ENCODE measurements at regions not wholly inside any gene's neighbourhood (a gene's known extent, or its start where the extent isn't known, plus 50 kb on each side); places are given as distances from the start of the nearest gene placed in this dataset.
A peak's percentile ranks its signal among the peaks of the same experiment; 100 is the strongest.

DNA sequence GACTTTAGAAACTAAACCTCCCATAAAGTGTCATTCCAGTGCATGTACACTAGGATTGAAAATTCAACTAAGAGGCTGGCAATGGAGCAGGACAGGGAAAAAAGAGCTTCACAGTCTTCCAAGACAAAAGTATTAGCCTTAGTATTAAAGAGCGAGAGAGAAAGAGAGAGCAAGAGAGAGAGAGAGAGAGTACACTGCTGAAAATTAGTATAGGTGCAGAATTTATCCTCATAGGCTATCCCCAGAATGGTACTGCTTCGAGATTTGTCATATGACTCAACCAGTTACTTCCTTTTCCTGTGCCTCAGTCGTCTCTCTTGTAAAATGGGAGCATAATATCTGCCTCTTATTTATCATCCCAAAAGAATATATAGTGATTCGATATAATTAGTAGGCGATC is 543.2 kb upstream of the JARID2 start:
- Mint-ChIP-seq H3K36me3 (ENCODE audit: unreplicated experiment) (no peaks in the 10 kb centered on the region), H3K9me3 (ENCODE audit: unreplicated experiment) (no peaks in the 10 kb centered on the region), H3K4me3 (ENCODE audit: unreplicated experiment) (no peak overlapping the region), H3K4me1 (ENCODE audit: unreplicated experiment) (peaks cover 57% of the 10 kb centered on the region), H3K27ac (ENCODE audit: unreplicated experiment) (no peak overlapping the region), H3K27me3 (ENCODE audit: unreplicated experiment) (no peaks in the 10 kb centered on the region)
- TF ChIP-seq, protein P1, sequence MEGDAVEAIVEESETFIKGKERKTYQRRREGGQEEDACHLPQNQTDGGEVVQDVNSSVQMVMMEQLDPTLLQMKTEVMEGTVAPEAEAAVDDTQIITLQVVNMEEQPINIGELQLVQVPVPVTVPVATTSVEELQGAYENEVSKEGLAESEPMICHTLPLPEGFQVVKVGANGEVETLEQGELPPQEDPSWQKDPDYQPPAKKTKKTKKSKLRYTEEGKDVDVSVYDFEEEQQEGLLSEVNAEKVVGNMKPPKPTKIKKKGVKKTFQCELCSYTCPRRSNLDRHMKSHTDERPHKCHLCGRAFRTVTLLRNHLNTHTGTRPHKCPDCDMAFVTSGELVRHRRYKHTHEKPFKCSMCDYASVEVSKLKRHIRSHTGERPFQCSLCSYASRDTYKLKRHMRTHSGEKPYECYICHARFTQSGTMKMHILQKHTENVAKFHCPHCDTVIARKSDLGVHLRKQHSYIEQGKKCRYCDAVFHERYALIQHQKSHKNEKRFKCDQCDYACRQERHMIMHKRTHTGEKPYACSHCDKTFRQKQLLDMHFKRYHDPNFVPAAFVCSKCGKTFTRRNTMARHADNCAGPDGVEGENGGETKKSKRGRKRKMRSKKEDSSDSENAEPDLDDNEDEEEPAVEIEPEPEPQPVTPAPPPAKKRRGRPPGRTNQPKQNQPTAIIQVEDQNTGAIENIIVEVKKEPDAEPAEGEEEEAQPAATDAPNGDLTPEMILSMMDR (IDR thresholded peaks at IDR 0.05) = no peak
- no peak for DNase-seq (ENCODE audit: extremely low spot score, unreplicated experiment)

DNA sequence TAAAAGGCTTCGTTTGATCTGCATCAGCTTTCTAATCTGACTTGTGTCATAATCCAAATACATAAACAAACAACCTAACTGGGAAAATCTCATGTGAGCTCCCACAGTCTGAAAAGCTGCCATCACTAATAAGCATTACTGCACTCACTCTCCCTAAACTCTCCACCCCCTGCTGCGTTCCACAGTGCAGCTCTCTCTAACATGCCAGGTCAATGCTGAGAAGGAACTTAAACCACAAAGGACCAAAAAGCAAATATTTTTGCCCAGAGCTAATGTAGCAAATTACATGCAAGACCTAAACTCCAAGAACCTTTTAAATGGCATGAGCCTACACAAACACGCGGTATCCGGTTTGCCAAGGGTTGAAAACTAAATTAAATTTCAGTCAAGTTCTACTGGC is 542.3 kb upstream of the JARID2 start:
- H3K9me3 Mint-ChIP-seq (ENCODE audit: unreplicated experiment) = peaks cover 4% of the 10 kb centered on the region
- H3K36me3 Mint-ChIP-seq (ENCODE audit: unreplicated experiment) = no peaks in the 10 kb centered on the region
- peaks cover 61% of the 10 kb centered on the region for H3K4me1 Mint-ChIP-seq (ENCODE audit: unreplicated experiment)
- TF ChIP-seq, protein P1 (IDR thresholded peaks at IDR 0.05) = no peak
- DNase-seq (ENCODE audit: extremely low spot score, unreplicated experiment) = peak; percentile 89
- no peaks in the 10 kb centered on the region for H3K27me3 Mint-ChIP-seq (ENCODE audit: unreplicated experiment)
- peak overlapping the region; percentile 31 for H3K27ac Mint-ChIP-seq (ENCODE audit: unreplicated experiment)
- H3K4me3 Mint-ChIP-seq (ENCODE audit: unreplicated experiment) = no peak overlapping the region

DNA sequence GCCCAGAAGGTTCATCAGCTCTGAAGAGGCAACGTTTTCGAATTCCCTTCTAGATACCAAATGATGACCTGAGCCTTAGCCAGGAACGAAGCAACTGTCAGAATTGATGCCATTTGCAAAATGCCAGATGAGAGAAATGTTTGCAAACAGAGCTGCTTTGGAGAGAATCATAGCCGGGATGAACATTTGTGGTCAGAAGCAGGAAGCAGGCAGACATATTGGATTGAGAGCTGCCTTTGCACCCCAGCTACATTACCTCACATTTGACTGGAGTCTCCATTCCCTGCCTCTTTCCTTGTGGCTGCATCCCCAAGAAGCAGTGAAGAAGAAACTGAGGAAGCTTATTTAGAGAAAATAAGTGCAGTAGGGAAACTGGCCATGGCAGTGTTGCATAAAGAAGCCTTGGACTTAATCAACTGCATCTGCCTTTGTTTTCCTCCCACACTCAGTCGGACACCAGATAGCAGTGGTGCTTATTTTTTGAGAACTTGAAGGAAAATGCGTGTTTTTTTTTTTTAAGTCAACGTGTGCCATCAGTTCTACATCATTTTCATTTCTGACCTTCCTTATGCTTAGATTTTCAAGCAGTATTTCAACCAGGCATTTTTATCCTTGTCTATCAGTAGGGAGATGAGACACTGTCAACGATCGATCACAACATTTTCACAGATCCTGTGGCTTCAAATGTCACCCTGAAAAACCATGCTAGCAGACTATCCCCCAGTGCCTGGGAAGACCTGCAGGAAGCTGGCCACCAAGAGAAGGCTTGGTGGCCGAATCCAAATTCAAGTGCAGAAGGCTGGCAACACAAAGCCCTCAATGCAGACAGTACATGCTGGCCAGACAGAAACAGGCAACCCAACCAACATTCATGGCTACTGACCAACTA is 541.2 kb upstream of the JARID2 start:
- H3K4me3 Mint-ChIP-seq (ENCODE audit: unreplicated experiment) = no peak overlapping the region
- H3K4me1 Mint-ChIP-seq (ENCODE audit: unreplicated experiment) = peaks cover 61% of the 10 kb centered on the region
- no peaks in the 10 kb centered on the region for H3K27me3 Mint-ChIP-seq (ENCODE audit: unreplicated experiment)
- TF ChIP-seq, protein P1 (IDR thresholded peaks at IDR 0.05) = no peak
- H3K27ac Mint-ChIP-seq (ENCODE audit: unreplicated experiment) = no peak overlapping the region
- H3K36me3 Mint-ChIP-seq (ENCODE audit: unreplicated experiment) = no peaks in the 10 kb centered on the region
- peaks cover 4% of the 10 kb centered on the region for H3K9me3 Mint-ChIP-seq (ENCODE audit: unreplicated experiment)
- no peak for DNase-seq (ENCODE audit: extremely low spot score, unreplicated experiment)

DNA sequence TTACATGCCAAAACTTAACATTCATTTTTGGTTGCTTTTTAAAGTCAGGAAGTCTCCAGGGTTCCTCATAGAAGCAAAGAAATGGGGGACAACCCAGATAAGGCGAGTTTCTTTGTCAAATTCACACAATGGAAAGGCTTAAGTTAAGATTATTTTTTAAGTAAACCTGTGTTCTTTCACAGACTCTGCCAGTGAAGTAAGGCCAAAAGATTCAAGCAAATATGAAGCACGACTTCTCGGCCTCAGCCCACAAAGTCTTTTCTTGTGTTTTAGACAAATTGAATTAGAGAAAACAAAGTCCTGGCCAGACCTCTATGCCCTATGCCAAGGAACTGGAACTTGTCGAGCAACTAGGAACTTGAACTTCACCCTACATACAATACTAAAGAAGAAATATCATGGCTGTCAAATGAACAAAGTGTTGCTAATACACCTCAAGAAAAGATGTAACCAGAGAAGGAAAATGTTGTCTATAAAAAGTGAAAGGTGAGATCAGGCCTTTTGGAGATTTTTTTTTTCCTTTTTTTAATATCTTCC is 540.0 kb upstream of the JARID2 start:
- peaks cover 4% of the 10 kb centered on the region for H3K9me3 Mint-ChIP-seq (ENCODE audit: unreplicated experiment)
- H3K4me3 Mint-ChIP-seq (ENCODE audit: unreplicated experiment) = no peak overlapping the region
- peak overlapping the region; percentile 19 for H3K27ac Mint-ChIP-seq (ENCODE audit: unreplicated experiment)
- DNase-seq (ENCODE audit: extremely low spot score, unreplicated experiment) = no peak
- peaks cover 61% of the 10 kb centered on the region for H3K4me1 Mint-ChIP-seq (ENCODE audit: unreplicated experiment)
- TF ChIP-seq, protein P1 (IDR thresholded peaks at IDR 0.05) = no peak
- H3K27me3 Mint-ChIP-seq (ENCODE audit: unreplicated experiment) = no peaks in the 10 kb centered on the region
- no peaks in the 10 kb centered on the region for H3K36me3 Mint-ChIP-seq (ENCODE audit: unreplicated experiment)

DNA sequence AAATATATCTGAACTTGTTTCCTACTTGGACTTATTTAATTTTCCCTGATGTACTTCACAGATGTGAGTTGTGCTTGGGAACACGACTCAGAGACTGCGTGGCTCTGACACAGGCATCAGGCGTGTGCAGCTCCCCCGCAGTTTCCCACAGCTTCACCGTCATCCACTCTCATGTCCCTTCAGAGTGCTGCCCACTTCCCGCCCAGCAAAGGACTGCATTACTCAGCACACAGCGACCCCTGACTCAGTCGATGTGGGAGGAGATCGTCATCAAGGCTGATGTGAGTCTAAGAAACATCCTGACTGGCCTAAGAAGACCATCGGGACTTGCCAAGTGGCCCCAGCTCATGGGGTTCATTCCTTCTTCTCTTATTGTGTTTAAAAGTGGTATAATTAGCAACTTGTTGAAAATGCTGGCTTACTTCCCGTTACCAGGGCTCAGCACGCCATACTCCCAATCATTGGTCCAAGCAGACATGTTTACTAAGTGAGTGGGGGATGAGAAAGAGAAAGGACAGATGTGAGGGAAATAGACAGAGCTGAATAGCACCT is 539.4 kb upstream of the JARID2 start:
- H3K9me3 Mint-ChIP-seq (ENCODE audit: unreplicated experiment) = peaks cover 4% of the 10 kb centered on the region
- H3K27ac Mint-ChIP-seq (ENCODE audit: unreplicated experiment) = peak overlapping the region; percentile 69
- H3K4me3 Mint-ChIP-seq (ENCODE audit: unreplicated experiment) = no peak overlapping the region
- TF ChIP-seq, protein P1 (IDR thresholded peaks at IDR 0.05) = no peak
- no peaks in the 10 kb centered on the region for H3K36me3 Mint-ChIP-seq (ENCODE audit: unreplicated experiment)
- no peaks in the 10 kb centered on the region for H3K27me3 Mint-ChIP-seq (ENCODE audit: unreplicated experiment)
- H3K4me1 Mint-ChIP-seq (ENCODE audit: unreplicated experiment) = peaks cover 67% of the 10 kb centered on the region
- no peak for DNase-seq (ENCODE audit: extremely low spot score, unreplicated experiment)

Measured in osteocyte (in vitro differentiated cells).